Fibroblast of lung (primary cell): ENCODE measurements at regions not wholly inside any gene's neighbourhood (a gene's known extent, or its start where the extent isn't known, plus 50 kb on each side); places are given as distances from the start of the nearest gene placed in this dataset.

Experiments used
- DNase-seq, 2 donors: peaks; one replicate each; pipeline versions ENCODE4 v3.0.0 to v3.0.0-alpha.2; 2010; ENCODE audit warnings: low read depth in 2 of 2
- H2AFZ ChIP-seq: 2 replicates; pipeline ENCODE4 v1.5.1; 2012; ENCODE audit warnings: low read length, control low read depth, inconsistent platforms
- H3K27ac ChIP-seq: 2 replicates; pipeline ENCODE4 v1.5.1; 2011; ENCODE audit warnings: low read length, control low read depth; ENCODE audit not compliant: insufficient read depth
- H3K27me3 ChIP-seq: 2 replicates; pipeline ENCODE4 v1.5.1; 2011; ENCODE audit warnings: mild to moderate bottlenecking, low read length; ENCODE audit not compliant: control insufficient read depth, insufficient read depth
- H3K36me3 ChIP-seq: 2 replicates; pipeline ENCODE4 v1.5.1; 2011; ENCODE audit warnings: low read length; ENCODE audit not compliant: control insufficient read depth, insufficient read depth
- H3K4me1 ChIP-seq: 2 replicates; pipeline ENCODE4 v1.5.1; 2011; ENCODE audit warnings: low read length; ENCODE audit not compliant: control insufficient read depth, insufficient read depth; ENCODE audit errors: extremely low read depth
- H3K4me2 ChIP-seq: 2 replicates; pipeline ENCODE4 v1.5.1; 2011; ENCODE audit warnings: low read length, control low read depth; ENCODE audit not compliant: insufficient read depth; ENCODE audit errors: extremely low read depth
- H3K4me3 ChIP-seq, 4 experiments: fragments of 200-600 bp in 1 of 4; sonication (generic) in 1 of 4; replicated peaks in 1 of 4; 2 replicates each; pipeline ENCODE4 v1.5.1; 2011 to 2016; ENCODE audit warnings: low read length in 4 of 4, low read depth in 3 of 4, mild to moderate bottlenecking in 3 of 4, control low read depth in 2 of 4, inconsistent platforms in 1 of 4, mixed read lengths in 1 of 4; ENCODE audit not compliant: insufficient read depth in 1 of 4; ENCODE audit errors: control extremely low read depth in 1 of 4
- H3K79me2 ChIP-seq: 2 replicates; pipeline ENCODE4 v1.5.1; 2012; ENCODE audit warnings: mild to moderate bottlenecking, low read length, inconsistent platforms; ENCODE audit not compliant: control insufficient read depth, insufficient read depth
- H3K9ac ChIP-seq: 2 replicates; pipeline ENCODE4 v1.5.1; 2011; ENCODE audit warnings: mild to moderate bottlenecking, low read length, control low read depth; ENCODE audit not compliant: insufficient read depth
- H3K9me3 ChIP-seq: 2 replicates; pipeline ENCODE4 v1.5.1; 2012; ENCODE audit warnings: low read depth, low read length; ENCODE audit not compliant: control insufficient read depth, insufficient read depth
- H4K20me1 ChIP-seq: 2 replicates; pipeline ENCODE4 v1.5.1; 2011; ENCODE audit warnings: low read length; ENCODE audit not compliant: control insufficient read depth, insufficient read depth; ENCODE audit errors: extremely low read depth
- CTCF ChIP-seq, 2 donors: IDR thresholded peaks in 1 of 2; conservative IDR thresholded peaks in 1 of 2; 1 replicate in 1 of 2; 2 replicates in 1 of 2; pipeline ENCODE4 v1.5.1; 2011 to 2012; ENCODE audit warnings: low read length in 2 of 2, control low read depth in 1 of 2, inconsistent platforms in 1 of 2, low read depth in 1 of 2, mild to moderate bottlenecking in 1 of 2
- EZH2 ChIP-seq: IDR thresholded peaks from 2 replicates; pipeline ENCODE4 v1.5.1; 2012; ENCODE audit warnings: low read length, control low read depth, mild to moderate bottlenecking; ENCODE audit errors: missing control alignments

GRCh38 chr9:79945495-79945894, 373.7 kb downstream of the TLE4 start:
- Histone ChIP-seq H3K79me2 (no peaks in the 10 kb centered on the region), H3K4me3 (no peak overlapping the region), H3K36me3 (no peaks in the 10 kb centered on the region), H3K27ac (no peak overlapping the region), H3K4me1 (no peaks in the 10 kb centered on the region), H2AFZ (no peak overlapping the region), H3K9me3 (no peaks in the 10 kb centered on the region), H3K27me3 (no peaks in the 10 kb centered on the region), H4K20me1 (no peaks in the 10 kb centered on the region), H3K4me2 (no peak overlapping the region), H3K9ac (no peak overlapping the region)
- no peak for DNase-seq
- TF ChIP-seq CTCF (conservative IDR thresholded peaks at IDR 0.05 in 1 of 2, IDR thresholded peaks at IDR 0.05 in 1 of 2; ENCODE audit: low read depth in 1 of 2, low read length in 2 of 2) (no peak), EZH2 (no peak)

GRCh38 chr9:79945016-79945415, 373.3 kb downstream of the TLE4 start:
- no peak for DNase-seq
- no peak overlapping the region for H3K4me2 ChIP-seq

GRCh38 chr9:79940919-79941318, 369.2 kb downstream of the TLE4 start:
- Histone ChIP-seq H3K36me3 (no peaks in the 10 kb centered on the region), H3K9me3 (no peaks in the 10 kb centered on the region), H3K27ac (no peak overlapping the region), H3K27me3 (no peaks in the 10 kb centered on the region), H3K9ac (no peak overlapping the region), H2AFZ (no peak overlapping the region), H3K79me2 (no peaks in the 10 kb centered on the region), H3K4me2 (no peak overlapping the region), H4K20me1 (no peaks in the 10 kb centered on the region), H3K4me3 (no peak overlapping the region), H3K4me1 (no peaks in the 10 kb centered on the region)
- no peak for TF ChIP-seq CTCF (conservative IDR thresholded peaks at IDR 0.05 in 1 of 2, IDR thresholded peaks at IDR 0.05 in 1 of 2; ENCODE audit: low read depth in 1 of 2, low read length in 2 of 2)
- no peak for TF ChIP-seq EZH2
- DNase-seq = no peak

More at GRCh38 chr9:79945016-79945415, 373.3 kb downstream of the TLE4 start:
- H3K9me3 ChIP-seq = no peaks in the 10 kb centered on the region
- TF ChIP-seq EZH2 = no peak
- TF ChIP-seq CTCF (conservative IDR thresholded peaks at IDR 0.05 in 1 of 2, IDR thresholded peaks at IDR 0.05 in 1 of 2; ENCODE audit: low read depth in 1 of 2, low read length in 2 of 2) = no peak
- no peaks in the 10 kb centered on the region for H3K27me3 ChIP-seq
- H3K4me1 ChIP-seq = no peaks in the 10 kb centered on the region
- no peak overlapping the region for H2AFZ ChIP-seq
- no peaks in the 10 kb centered on the region for H3K79me2 ChIP-seq
- H3K9ac ChIP-seq = no peak overlapping the region
- no peak overlapping the region for H3K4me3 ChIP-seq
- H3K27ac ChIP-seq = no peak overlapping the region
- no peaks in the 10 kb centered on the region for H4K20me1 ChIP-seq
- H3K36me3 ChIP-seq = no peaks in the 10 kb centered on the region
